NCI-H446 (cell line): ENCODE measurements at regions not wholly inside any gene's neighbourhood (a gene's known extent, or its start where the extent isn't known, plus 50 kb on each side); places are given as distances from the start of the nearest gene placed in this dataset.

Experiments
- DNase-seq, 2 experiments: peaks; one replicate each; lab custom pipeline; 2025; lab: John Stamatoyannopoulos, UW

DNA sequence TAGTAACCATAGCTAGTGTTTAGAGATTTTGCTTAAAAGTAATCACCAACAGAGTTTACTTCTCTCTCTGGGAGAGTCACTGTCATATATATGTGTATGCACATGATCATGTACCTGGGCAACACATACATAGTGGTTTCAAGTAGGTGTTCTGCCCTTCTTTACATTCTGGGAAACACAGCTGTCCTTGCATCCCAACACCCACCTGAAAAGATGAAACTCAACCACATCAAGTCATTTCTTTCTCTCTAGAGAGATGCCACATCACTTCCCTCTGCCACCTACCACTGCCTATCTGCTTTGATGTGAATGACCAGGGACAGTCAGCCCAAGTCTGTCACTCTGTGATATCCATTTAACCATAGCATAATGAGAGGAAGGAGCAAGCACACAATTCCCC, 155.8 kb upstream of the GADL1 start:
- DNase-seq = no peak

DNA sequence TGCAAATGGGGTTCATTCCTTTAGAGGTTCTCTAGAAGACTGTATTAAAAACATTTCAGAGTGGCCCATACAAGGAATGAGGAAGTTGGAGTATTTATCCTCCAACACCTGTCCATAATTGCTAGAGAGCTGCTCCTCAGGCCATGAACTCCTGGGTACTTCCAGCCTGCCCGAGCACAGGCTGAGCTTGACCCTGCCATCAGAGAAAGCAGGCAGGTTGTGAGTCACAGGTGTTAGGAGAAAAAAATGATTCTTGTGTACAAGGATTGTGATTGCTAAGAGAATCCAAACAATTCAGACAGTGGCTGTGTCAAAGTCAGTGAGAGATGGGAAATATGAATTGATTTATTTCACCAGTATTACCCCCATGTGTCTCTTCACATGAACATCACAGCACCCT, 156.8 kb upstream of the GADL1 start:
- no peak for DNase-seq

DNA sequence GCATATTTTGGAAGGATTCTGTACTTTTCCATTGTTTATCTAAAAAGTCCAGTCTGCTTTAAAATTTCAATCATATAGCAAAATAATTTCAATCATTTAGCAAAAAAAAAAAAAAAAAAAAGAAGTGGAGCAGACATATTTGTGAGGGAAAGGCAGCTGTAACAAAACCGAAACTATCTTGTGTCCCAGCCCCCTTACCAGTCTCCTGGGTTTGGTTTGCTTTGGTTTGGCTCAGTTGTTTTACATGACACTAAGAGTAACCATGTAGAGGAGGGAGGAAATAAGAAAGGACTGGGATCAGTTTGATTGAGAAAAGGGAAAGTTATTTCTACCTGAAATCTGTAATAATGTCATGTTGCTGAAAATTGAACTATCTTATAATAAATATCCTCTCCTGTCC, 158.8 kb upstream of the GADL1 start:
- no peak for DNase-seq

DNA sequence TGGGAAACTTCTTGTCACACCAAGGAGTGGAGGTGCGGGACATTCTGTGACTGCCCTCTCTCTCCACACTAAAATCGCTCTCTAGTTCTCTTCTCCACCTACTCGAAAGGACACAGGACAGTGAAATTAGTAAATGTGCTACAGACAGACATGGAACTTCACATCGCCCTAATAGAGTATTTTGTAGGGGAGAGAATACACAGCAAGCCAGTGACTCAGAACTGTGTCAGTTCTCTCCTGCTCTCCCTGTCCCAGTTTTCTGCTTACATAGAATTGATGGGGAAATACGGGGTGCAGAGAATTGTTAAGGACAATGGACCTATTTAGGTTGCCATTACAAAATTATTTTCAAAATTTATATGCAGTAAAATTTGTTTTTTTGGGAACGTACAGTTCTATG, 159.6 kb upstream of the GADL1 start:
- DNase-seq = no peak

DNA sequence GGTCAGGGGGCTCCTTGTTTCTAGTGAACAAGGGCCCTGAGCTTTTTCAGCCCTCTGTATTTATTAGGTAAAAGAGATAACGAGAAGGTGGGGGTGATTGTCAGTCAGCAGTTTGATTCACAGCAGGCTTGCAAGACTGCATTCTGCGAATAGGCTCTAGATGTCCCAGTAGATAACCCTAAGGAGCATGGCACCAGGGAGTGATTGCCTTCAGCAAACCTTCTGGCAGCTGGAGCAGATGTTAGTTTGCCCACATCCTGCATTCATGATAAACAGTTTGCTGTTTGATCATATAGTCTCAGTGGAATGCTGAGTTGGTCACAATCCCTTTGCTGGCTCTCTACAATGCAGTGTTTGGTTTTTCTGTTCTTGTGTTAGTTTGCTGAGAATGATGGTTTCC, 161.3 kb upstream of the GADL1 start:
- no peak for DNase-seq

DNA sequence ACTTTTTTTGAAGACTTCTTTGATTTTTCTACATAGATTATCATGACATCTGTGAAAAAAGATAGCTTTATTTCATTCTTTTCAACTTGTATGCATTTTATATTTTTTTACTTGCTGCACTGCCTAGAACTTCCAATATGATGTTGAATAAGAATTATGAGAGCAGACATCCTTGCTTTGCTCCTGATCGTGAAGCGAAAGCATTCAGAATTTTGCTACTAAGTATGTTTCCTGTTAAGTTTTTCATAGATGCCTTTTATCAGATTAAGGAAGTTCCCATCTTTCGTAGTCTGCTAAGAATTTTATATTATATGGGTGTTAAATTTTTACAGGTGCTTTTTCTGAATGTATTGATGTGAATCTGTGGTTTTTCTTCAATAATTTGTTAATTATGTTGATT, 163.4 kb upstream of the GADL1 start:
- DNase-seq = no peak

DNA sequence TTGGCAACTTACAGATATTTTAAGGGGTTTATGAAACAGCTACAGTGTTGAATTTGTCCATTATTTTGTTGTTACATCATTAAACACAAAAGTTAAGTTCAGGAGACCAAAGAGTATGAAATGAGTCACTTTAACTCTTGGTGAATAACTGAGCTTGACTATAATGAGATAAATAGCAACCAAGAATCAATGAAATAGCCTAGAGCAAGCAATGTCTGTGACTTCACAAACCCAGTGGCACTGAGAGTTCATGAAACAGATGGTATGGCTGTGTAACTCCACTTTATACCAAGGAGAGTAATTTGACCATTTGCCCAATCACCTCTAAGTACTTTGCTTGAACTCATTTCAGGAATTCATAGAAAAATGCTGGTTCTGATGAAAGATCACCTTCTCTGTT, 169.6 kb upstream of the GADL1 start:
- peak in 1 of 2 experiments; percentile 5 for DNase-seq

DNA sequence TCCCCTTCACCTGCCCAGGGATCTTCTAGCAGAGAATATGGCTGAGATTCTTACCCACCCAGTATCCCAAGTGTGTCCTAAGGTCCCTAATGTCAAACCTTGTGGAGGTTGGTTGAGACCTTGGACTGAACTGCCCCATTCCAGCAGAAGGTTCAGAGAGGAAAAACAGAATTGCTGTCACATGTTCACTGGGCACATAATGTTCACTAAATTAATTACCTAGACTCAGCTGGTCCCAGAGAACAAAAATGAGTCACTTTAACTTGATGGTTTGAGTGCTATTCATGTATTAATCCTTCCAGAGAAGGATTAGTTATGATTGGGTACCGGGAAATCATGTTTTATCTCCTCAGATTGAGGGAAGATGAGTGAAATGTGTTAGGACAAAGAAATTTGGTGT, 171.3 kb upstream of the GADL1 start:
- no peak for DNase-seq

DNA sequence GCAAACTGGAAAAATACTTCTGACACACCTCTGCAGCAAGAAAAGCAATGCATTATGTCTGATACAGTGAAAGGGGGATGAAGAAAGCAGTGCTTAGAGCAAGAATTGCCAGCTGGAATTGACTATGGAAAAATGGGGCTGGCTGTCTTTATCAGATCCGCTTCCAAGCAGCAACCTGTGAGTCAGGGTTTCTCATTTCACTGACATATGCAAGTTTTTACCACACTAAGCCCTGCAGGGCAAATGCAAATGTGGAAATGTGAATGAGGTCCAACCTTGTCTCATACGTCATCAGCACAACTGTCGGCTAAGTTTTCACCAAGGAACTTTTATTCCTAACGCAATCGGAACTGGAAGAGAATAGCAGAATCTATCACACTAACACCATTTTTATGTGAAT, 172.5 kb upstream of the GADL1 start:
- DNase-seq = peak in 1 of 2 experiments; percentile 11

DNA sequence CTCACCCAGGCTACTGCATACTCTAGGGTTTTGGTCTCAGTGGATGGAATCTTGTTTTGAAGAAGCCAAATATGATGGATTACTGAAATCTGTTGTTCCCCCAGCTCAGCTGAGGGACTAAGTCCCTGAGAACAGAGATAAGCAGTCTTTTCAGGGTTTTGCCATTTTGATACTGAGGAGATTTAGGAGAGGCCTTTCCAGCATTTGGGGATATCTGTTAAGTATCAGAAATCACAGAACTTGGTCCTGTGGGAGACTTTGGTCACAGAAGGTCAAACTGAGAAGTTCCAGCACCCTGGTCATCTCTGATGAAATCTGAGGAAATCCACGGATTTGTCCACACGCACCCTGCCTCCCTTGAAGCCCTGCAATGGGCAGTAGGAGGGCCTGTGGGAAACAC, 181.0 kb upstream of the GADL1 start:
- DNase-seq = no peak

DNA sequence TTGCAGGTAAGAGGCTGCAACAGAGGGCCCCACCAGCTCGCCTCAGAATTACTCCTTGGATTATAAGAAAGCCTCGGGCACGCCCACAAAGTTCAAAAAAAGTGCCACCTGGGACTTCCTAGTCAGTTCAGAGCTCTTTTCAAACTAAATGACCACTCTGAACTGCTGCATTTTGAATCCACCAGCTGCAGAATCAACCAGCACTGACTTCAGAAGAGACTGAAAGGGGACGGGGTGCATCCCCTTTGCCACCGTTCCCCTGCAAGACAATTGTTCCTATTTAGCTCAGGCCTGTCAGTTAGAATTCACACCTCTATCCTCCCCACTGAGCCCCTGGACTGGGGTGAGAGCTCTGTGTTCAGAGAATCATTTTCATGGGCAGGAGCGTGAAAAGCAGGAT, 181.4 kb upstream of the GADL1 start:
- no peak for DNase-seq

DNA sequence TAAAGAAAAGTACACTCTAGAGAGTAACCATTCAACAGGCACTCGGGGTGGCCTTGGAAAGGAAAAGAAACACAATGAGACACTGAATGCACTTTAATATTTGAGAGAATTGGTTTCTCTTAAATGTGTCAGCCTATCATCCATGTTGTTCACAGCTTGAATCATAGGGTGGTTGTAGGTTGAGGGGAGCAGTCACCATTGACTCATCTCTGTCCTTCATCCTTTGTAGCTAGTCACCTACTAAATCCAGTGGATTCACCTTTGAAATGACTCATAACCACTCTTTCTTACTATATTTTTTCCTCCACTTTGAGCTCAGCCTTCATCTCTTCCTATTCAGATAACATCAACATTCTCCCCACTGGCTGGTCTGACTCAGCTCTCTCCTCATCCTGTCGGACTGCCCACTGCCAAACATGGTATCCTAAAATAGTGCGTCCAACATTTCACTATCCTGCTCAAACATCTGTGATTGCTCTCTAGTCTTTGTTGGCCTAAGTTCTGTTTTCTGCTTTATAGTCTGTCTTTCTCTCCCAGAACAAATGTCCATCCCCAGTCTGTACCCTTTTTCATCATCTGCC, 182.7 kb upstream of the GADL1 start:
- DNase-seq = no peak

DNA sequence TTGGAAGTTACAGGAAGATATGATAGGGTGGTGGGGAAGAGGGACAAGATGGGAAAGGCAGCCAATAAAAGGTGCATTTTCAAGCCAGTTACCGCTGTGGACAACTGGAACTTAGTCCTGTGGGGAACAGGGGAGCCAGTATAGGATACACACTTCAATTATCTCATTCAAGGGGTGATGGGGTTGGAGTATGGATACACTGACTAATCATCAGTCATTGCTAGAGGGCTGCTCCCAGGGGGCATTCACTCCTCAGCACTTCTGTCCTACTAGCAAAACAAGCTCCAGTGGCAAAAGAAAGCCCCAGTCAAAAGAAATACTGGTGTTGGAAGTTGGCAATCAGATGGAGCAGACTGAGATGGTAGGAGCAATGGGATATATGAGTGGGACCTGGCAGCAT, 183.4 kb upstream of the GADL1 start:
- no peak for DNase-seq

DNA sequence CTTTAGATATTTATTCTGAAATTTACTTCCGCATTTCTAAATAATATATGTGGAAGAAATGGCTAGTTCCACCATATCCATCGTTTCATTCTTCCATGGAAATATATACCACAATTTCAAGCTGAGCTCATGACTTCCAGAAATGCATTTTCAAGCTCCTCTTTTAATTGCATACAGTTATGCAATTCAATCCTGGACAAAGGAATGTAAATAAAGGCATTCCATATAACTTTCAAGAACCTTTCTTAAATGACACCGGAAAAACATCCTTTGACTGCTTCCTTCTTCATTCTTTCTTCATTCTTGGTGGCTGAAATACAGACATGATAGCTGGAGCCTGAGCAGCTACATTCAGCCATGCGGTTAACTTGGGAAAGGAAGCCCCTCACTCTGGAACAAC, 185.2 kb upstream of the GADL1 start:
- DNase-seq = no peak

DNA sequence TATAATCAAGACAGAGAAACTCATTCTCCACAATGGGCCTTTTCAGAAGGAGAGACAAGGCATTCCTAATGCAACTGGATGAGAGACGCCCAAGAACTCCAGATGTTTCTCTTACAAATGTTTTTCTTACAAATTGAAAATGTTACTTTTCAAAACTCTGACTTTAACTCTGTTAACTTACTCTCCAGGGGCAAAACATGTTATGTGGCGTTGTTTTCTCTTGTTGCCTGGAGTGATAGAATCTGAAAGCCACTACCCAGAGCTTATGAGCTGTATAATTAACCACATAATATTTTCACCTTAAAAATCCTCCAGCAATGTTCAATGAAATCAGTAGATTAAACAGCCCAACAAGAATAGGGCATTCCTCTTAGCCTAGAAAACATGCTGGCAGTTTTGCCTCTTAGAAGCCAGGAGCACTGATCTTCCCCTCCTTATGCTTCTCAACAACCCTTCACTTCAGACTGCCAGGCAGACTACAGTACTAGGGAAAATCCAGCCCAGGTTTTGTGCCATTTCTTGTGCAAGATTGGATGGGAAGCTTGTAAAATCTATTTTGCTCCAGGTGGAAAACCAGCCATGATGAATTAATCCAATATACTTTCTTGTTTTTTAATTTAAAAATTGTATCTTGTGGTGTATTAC, 186.7 kb upstream of the GADL1 start:
- DNase-seq = no peak

DNA sequence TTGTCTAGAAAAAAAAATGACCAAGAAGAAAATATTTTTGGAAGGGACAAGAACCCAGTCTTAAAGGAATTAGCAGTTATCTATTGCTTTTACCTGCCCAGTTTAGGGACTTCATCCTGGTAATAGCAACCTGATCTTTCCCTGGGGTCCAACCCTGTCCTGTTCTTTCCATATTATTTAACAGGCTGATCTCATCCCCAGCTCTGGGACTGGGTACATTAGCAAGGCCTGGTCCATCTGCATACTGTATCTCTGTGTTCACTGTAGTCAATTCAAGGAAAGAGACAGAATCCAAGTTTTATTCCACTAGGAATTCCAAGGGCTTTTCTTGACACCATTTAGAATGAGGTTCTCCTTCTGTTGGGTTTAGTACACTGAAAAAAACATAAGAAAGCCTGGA, 191.7 kb upstream of the GADL1 start:
- no peak for DNase-seq

DNA sequence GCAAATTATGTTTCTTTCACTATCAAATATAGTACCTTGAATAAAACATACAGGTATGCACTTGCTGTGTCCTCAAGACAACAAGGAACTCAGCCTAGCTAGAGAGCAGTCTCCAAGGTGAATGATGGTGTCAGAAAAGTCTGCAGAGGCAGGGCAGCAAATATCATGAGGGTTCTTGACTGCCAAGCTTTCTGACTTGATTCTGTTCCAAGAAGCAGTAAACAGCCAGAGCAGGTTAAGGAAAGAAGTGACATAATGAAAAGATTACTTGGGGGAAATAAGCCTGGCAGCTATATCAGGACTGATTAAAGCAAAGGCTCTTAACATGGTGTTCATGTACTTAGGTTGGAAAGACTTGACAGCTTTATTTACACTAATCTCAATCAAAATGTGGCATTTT, 192.2 kb upstream of the GADL1 start:
- DNase-seq = peak in 1 of 2 experiments; percentile 3

DNA sequence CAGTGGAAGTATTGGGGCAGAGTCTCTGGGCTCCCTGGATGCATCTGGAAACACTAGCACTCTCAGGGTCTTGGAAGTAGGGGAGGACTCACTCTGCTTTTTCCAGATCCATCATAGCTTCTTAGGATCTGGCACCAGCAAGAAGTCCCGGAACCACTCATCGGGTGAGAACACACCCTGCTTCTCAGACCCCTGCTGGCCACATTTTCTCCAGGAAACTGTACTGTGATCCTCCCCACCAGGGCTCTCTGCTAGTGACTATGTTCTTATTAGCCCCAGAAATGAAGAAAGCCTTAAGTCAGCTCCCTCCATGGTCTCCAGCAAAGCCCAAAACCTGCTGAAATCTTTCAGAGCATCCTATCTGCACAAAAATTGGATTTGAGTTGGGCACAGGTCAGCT, 197.3 kb upstream of the GADL1 start:
- DNase-seq = no peak

DNA sequence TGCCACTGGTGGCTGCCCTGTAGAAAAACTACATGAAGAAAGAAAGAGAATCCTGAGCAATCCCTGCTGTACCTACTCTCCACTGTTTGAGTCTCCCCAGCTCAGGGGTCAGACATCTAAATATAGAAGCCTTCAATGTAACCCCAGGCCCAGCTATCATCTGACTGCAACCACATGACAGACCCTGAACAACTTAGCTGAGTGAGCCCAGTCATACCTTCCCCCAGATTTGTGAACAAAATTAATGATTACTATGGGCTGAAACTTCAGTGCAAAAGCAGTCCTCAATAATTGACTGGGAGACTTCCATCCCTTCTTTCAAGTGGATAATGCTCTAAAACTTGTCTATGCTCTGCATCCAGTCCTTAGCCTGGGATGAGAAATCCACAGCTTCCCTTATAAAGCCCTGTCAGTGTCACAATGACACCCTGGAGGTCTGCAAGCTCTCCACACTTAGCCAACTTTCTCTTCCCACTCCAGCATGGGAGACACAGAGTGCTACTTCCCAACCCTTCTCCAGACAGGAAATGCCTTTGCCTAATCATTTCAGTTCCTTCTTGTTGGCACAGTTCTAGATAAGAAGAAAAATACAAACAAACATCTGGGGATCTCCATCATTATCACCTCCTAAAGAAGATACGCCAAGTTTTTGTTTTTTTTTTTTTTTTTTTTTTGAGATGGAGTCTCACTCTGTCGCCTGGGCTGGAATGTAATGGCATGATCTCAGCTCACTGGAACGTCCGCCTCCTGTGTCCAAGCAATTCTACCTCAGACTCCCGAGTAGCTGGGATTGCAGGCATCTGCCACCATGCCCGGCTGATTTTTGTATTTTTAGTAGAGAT, 198.5 kb upstream of the GADL1 start:
- no peak for DNase-seq

DNA sequence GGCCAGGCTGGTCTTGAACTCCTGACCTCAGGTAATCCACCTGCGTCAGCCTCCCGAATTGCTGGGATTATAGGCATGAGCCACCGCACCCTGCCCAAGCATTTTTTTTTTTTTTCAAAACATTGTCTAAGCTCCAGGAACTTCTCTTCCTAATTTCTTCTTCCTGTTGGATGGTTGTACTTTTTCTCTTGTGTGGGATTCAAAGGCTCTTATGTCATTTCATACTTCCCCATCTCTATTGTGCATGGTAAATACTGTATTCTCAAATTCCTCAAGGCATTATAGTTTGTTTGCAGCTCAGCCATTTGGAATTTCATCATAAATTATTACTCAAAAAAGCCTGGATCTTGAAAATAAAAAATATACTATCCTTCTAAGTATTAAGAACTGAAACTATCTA, 199.1 kb upstream of the GADL1 start:
- no peak for DNase-seq

DNA sequence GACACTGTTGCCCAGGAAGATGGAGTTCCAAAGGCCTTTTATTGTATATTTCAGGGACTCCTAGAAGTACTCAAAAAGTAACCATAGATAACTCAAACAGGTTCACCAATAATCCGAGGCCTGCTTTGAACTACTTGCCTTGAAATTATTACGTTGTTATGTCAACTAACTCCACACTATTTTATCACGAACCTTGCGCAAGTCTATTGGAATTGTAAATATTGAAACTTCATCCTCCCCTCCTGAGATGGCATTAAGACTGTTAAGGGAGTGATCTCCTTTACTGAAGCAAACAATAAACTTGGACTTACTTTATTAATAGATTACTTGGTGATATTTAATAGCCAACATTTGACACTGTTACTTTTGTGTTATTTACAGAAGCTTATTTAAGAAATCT, 199.6 kb upstream of the GADL1 start:
- no peak for DNase-seq

DNA sequence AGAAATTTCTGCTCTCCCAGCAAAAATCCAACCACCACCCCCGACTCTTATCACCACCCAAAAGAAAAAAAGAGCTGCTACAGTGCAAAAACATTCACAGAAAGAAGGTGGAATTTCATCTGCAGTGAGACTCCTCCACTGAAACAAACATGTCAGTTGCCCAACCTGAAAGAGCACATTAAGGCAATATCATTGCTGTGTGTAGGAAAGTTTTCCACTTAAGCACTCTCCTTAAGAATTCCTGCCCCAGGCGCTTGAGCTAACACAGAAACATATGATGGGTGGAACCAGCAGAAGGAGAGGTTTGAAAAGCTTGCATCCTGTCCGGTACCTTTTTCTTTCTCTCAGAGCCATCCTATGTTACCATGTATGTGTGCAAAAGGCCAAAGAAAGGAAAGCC, 200.8 kb upstream of the GADL1 start:
- DNase-seq = no peak

DNA sequence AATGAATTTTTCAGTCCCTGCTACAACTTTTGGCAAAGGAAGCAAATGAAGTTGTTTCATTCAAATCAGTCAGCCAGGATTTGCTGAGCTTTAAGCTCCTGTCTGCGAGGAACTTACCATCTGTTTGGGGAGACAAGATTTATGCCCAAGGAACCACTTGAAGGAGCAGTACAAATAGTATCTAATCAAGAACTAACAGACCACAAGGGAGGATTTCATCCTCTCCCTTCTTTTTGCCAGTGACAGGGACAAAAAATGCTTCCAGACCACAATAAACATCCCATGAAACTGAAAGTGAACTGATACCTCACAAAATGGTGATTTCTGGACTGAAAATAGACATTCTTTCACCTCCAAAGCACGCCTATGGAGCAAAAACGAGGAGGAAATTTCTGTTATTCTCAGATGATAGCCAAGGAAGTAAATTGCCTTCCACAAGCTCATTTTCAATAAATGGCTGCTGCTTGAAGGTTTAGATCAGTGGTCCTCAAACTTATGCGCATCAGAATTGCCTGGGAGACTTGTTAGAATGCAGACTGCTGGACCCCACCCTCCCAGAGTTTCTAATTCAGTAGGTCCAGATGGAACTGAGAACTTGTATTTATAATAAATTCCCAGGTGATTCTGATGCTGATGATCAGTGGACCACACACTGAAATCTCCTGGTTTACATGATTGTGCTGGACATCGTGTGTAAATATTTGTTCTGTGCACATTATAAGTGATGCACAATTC, 202.4 kb upstream of the GADL1 start:
- DNase-seq = no peak
